Gastroesophageal sphincter (tissue), 3 donors: ENCODE measurements at regions not wholly inside any gene's neighbourhood (a gene's known extent, or its start where the extent isn't known, plus 50 kb on each side); places are given as distances from the start of the nearest gene placed in this dataset.
"Not testable (repeated sequence)": the region's sequence is repeated elsewhere in the genome, so short reads cannot be mapped to it uniquely, and the experiment has no call there.

Source experiments
- CTCF ChIP-seq, 4 experiments: fragments of 200-600 bp in 2 of 4; fragments of 450-650 bp in 2 of 4; sonication (generic) in 1 of 4; IDR thresholded peaks; one replicate each; pipeline ENCODE4 v1.5.1; 2017 to 2019; ENCODE audit warnings: antibody characterized with exemption in 4 of 4, mild to moderate bottlenecking in 2 of 4, moderate library complexity in 2 of 4
- EP300 ChIP-seq: sonication (generic); formaldehyde crosslinking; IDR thresholded peaks from one replicate; pipeline ENCODE4 v1.6.1; 2017; ENCODE audit warnings: antibody characterized with exemption, mild to moderate bottlenecking
- POLR2AphosphoS5 ChIP-seq: sonication (generic); formaldehyde crosslinking; IDR thresholded peaks from one replicate; pipeline ENCODE4 v1.6.1; 2017; ENCODE audit warnings: antibody characterized with exemption

- TF ChIP-seq CTCF (IDR thresholded peaks at IDR 0.05); EP300; POLR2AphosphoS5: not testable (repeated sequence)
Observed at GRCh38 chr1:146701320-146701719, 236.8 kb upstream of the NBPF12 start.
